CD4-positive, alpha-beta T cell treated with Interleukin-6 for 4 hours (primary cell): ENCODE measurements at regions not wholly inside any gene's neighbourhood (a gene's known extent, or its start where the extent isn't known, plus 50 kb on each side); places are given as distances from the start of the nearest gene placed in this dataset.

Source experiments
- DNase-seq: peaks from one replicate; pipeline ENCODE4 v3.0.0-alpha.2; 2020; ENCODE audit warnings: mixed read lengths

- no peak for DNase-seq
Measured at GRCh38 chr16:6110346-6110745, 1012.8 kb upstream of the EEF2KMT start.

DNA sequence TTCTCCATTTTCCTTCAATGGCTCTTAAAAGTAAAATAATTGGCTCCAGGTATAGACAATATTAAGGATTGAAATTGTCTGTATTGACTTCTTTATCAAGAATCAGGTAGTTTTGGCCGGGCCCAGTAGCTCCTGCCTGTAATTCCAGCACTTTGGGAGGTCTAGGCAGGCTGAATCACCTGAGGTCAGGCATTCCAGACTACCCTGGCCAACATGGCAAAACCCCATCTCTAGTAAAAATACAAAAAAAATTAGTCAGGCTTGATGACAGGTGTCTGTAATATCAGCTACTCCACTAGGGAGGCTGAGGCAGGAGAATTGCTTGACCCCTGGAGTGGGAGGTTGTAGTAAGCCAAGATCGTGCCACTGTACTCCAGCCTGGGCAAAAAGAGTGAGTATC, 1008.5 kb upstream of the EEF2KMT start:
- no peak for DNase-seq

GRCh38 chr16:6105115-6105514, 1007.5 kb upstream of the EEF2KMT start:
- no peak for DNase-seq

DNA sequence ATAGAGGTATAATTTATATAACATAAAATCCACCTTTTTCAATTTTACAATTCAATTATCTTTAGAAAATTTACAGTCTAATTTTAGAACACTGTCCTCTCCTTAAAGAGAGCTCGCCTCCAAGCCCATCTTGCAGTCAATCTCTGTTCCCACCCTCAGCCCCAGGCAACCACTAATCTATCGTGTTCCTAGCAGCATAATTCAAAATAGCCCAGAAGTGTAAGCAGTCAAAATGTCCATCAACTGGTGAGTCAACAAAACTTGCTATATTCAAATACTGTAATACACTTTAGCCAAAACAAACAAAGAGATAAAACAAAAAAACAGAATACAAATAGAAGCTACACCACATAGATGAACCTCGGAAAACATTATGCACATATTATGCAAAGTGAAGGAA, 1006.8 kb upstream of the EEF2KMT start:
- DNase-seq = no peak

GRCh38 chr16:6103561-6103960, 1006.0 kb upstream of the EEF2KMT start:
- DNase-seq = no peak

GRCh38 chr16:6099102-6099501, 1001.5 kb upstream of the EEF2KMT start:
- DNase-seq = no peak

DNA sequence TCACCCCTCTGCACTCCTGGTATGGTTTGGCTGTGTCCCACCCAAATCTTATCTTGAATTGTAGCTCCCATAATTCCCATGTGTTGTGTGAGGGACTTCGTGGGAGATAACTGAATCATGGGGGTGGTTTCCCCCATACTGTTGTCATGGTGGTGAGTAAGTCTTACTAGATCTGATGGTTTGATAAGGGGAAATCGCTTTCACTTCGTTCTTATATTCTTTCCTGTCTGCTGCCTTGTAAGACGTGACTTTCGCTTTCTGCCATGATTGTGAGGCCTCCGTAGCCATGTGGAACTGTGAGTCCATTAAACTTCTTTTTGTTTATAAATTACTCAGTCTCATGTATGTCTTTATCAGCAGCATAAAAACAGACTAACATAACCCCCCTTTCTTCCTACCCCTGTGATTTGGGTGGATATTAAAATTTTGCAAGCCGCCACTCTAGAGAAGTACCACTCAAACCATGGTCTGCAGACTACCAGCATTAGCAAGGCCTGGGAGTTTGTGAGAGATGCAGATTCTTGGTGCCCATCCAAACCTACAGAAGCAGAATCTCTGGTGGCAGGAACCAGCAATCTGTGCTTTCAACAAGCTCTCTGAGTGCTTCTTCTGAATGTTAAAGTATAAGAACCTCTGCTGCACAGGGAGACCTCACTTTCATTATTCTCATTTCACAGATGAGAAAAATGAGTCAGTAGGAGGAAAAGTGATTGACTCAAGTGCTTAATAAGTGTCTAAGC, 999.5 kb upstream of the EEF2KMT start:
- no peak for DNase-seq

DNA sequence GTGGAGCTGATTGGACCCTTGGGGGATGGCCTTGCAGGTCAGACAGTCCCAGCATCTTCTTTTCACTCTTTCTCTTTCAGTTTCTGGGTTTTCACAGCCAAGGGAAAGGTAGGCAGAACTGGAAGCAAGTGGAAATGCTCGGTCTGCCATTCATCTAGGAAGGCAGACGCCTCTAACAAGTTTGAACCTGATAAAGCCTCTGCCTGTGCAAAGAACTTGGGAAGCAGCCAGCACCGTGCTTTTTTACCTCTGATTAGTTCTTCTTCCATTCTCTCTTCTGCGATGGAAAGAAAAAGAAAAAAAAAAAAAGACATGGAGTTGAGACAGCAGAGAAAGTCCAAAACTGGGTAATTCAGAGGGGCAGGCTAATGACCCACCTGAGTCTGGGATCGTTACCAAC, 997.8 kb upstream of the EEF2KMT start:
- no peak for DNase-seq

DNA sequence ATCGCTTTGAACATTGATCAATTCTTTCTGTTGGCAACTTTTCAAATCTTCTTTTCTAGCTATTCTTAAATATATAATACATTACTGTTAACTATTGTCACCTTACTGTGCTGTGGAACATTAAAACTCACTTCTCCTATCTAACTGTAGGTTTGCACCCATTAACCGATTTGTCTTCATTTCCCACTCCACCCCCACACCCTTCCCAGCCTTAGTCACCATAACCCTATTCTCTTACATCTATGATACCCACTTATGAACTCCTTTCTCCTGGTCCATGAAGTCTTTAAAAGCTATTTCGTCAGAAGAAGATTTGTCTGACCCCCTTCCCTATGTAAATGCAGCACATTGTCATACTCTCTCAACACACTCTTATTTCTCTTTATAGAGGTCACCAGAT, 993.4 kb upstream of the EEF2KMT start:
- DNase-seq = no peak

GRCh38 chr16:6081320-6081976, 983.9 kb upstream of the EEF2KMT start:
- no peak for DNase-seq

DNA sequence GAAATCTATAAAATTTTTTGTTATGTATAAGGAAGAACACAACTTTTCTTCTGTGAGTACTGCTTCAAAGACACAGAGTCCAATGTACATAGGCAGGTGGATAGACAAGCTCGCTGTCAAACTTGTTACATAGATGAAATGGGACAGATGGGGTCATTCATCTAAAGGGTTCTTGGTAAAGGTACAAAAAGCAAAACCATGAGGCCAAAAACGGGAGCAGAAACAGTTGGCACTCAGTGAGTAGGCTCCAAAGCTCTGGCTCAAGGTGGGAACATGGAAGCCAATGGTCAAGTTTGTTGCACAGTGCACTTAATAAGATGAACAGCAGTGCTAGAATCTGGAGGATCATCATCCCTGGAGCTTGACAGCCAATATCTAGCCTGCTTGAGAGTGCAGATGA, 979.0 kb upstream of the EEF2KMT start:
- no peak for DNase-seq

- no peak for DNase-seq
Measured at GRCh38 chr16:6068063-6068462, 970.5 kb upstream of the EEF2KMT start.

DNA sequence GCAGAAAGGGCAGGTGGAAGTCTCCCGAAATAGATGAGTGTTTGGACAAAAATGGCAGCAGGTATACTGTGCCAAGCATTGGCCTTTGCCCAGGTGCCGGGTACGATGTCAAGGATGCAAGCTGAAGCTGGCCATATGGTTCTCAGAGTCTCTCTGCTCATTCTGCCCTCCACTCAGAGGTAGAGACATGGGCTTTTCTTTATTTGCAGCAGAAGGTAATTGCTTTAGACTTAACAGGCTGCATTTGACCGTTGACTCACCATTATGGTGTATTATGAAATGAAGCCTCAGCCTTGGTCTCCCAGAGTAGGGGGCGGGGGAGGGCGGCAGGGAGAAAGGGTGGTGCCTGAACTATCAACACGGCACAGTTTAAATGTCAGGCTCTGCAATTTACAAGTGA, 969.1 kb upstream of the EEF2KMT start:
- no peak for DNase-seq

DNA sequence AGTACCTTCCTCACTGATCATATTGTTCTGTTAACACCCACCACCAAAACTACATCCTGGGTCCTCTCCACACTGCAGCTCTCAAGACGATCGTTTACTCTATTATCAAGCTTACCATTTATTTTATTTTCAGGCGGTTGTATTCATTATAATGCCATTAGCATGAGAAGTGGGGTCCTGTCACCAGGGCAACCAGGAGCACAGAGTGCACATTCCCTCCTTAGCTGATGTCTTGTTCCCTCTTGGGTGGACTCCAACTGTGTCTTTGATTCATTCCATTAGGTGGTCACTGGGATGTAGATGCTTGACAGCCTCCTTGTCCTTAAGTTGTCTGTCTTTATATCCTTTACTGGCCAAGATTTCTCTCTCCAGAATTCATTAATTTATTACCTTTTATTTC, 965.9 kb upstream of the EEF2KMT start:
- no peak for DNase-seq

DNA sequence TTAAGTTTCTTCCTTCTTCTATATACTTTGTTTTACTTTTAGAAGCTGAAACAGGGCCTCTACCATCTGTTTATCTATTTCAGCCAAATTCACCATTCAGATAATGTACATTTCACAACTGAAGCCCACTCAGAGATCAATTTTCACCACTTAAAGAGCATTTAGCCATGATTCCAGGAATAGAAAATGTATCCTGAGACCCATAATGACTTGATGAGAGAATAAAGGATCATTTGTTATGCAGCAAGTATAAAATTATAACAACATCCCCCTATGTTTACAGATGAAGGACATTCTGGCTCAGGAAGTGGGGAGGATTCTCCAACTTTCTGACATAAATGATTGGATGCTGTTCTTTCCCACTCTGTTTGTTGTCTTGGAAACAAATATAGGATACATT, 962.1 kb upstream of the EEF2KMT start:
- DNase-seq = no peak

GRCh38 chr16:6057821-6058220, 960.2 kb upstream of the EEF2KMT start:
- no peak for DNase-seq

GRCh38 chr16:6048017-6048416, 950.4 kb upstream of the EEF2KMT start:
- DNase-seq = no peak

DNA sequence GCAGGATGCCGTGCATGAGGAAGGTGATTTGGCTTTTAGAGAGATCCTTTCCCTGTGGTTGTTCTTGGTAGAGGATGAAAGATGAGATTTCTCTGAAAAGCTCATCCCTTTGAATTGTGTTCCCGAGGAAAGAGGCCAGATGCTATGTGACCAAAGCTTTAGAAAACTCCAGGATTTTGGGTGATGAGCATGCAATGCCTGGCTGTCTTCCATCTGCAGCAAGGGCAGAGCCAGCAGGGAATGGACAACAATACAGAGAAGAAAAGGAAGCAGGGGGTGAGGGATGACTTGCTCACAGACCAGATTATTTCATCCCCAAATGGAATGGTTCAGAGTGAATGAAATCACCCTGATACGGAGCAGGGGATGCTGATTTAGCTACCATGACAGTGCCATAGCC, 949.7 kb upstream of the EEF2KMT start:
- no peak for DNase-seq

DNA sequence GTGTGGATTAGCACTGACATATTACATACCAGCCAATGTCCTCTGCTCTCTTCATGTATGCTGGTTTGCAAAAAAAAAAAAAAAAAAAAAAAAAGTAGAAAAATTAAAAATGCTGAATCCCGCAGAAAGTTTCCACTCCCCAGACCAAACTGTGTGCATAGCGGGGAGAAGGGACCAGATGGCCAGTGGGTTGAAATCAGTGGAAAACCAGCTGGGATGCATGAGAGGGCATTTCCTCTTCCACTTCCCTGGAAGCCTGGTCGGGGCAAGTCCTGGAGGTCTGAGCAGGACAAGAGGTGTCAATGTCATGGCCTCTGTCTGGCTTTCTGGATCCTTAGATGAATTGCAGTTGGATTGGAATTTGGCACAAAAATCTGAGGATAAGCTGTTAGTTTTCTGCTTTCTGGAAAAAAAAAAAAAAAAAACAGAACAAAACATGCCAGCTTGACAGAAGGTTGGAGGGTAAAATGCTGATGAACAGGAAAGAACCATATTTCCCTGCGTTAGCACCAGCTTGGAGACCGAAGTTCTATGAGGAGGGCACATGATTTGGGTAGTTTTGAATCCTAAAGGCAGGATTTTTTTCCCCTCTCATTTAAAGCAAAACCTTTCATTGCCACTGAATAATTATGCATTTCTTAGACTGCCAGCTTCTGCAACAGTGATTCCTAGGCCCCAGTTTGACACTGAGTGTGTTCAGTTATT, 941.5 kb upstream of the EEF2KMT start:
- DNase-seq = no peak

DNA sequence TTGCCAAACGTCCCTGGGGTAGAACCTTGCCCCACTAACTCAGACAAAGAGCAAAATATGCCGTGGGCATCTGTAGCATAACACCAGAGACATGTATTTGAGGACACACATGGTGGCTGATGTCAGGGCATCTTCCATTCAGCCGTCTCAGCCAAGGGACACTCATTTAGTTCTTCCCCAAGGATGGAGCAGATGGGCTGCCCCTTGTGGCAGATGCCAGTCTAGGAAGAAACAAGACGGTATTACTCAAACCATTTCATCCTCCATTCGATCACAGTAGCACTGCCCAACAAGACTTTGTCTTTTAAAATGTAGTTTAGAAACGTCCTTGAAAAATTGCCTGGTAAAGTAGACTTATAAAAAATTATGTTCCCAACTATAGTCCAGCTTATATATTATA, 937.6 kb upstream of the EEF2KMT start:
- DNase-seq = no peak

DNA sequence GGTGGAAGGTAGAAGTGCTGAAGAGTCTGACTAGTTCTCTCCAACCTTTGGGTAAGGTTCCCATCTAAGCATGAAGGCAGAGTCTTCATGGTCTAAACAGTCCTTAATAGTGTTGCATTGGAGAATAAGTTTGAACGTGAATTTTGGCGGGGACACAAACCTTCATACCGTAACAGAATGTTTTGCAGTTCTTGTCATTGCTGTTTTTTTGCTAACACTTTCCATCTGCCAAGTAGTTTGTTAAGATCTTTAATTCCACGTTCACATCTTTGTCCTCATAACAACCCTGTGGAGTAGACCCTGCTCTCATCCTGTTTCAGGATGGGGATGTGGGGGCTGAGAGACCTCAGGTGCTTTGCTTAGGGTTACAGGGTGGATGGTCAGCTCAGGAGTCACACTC, 936.9 kb upstream of the EEF2KMT start:
- no peak for DNase-seq

DNA sequence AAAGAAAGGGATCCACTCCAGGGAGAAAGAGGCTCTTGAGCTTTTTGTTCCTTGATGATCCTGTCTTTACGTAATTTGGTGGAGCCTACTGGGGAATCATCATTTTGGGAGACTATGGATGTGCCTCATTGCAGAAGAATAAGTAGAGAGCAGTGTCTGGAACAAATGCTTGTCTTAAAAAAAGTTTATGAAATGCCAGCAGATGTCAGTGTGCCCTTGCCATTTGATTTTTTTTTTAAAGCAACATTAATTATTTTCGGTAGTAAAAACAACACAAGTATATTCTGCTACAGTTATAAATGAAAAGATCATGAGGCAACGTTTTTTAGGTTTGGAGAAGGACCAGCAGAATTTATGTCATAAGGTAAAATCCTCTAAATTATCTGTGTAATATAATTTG, 934.8 kb upstream of the EEF2KMT start:
- DNase-seq = no peak

GRCh38 chr16:6031567-6031966, 934.0 kb upstream of the EEF2KMT start:
- no peak for DNase-seq

DNA sequence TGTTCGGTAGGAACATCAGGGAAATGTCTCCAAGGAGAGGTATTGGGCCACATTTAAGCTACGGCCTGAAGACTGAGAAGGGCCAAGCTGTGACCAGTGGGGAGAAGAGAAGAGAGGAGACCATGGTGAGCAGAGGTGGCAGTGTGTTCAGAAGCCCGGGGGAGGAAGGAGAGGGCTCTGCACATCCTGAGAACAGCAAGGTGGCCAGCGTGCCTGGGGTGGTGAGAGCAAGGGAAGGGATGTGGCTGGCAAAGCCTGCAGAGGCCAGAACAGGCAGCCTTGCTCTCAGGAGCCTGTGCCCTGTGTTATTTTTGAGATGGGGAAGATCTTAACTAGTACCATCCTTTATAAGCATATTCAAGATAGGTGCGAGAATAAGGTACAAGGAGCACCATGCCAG, 933.5 kb upstream of the EEF2KMT start:
- DNase-seq = no peak
